Lung (tissue), 11 donors: ENCODE measurements at regions not wholly inside any gene's neighbourhood (a gene's known extent, or its start where the extent isn't known, plus 50 kb on each side); places are given as distances from the start of the nearest gene placed in this dataset.
"Not testable (repeated sequence)": the region's sequence is repeated elsewhere in the genome, so short reads cannot be mapped to it uniquely, and the experiment has no call there.

Experiments
- ATAC-seq: fragments of 200-7000 bp; cut with Tn5 transposase; one replicate; pipeline ENCODE4 v1.9.1; 2020; ENCODE audit warnings: moderate number of reproducible peaks; ENCODE audit not compliant: insufficient read depth, low FRiP score
- DNase-seq, 3 donors: peaks; one replicate each; pipeline ENCODE4 v3.0.0-alpha.2; 2013 to 2017
- H3K27ac ChIP-seq, 2 donors: one replicate each; pipeline ENCODE4 v1.5.1; 2013; ENCODE audit warnings: mild to moderate bottlenecking in 2 of 2, moderate library complexity in 2 of 2, control low read depth in 1 of 2, inconsistent platforms in 1 of 2, low read depth in 1 of 2, low read length in 1 of 2
- H3K27me3 ChIP-seq, 3 donors: one replicate each; pipeline ENCODE4 v1.5.1; 2013; ENCODE audit warnings: low read length in 2 of 3; ENCODE audit not compliant: control insufficient read depth in 3 of 3, insufficient read depth in 3 of 3
- H3K36me3 ChIP-seq, 4 donors: one replicate each; pipeline ENCODE4 v1.5.1; 2013; ENCODE audit warnings: low read length in 4 of 4, mild to moderate bottlenecking in 1 of 4, moderate library complexity in 1 of 4; ENCODE audit not compliant: control insufficient read depth in 4 of 4, insufficient read depth in 4 of 4
- H3K4me1 ChIP-seq, 5 donors: one replicate each; pipeline ENCODE4 v1.5.1; 2013; ENCODE audit warnings: low read length in 5 of 5, mild to moderate bottlenecking in 2 of 5, moderate library complexity in 1 of 5; ENCODE audit not compliant: control insufficient read depth in 5 of 5, insufficient read depth in 5 of 5
- H3K4me3 ChIP-seq: one replicate; pipeline ENCODE4 v1.5.1; 2013; ENCODE audit warnings: mild to moderate bottlenecking, control low read depth, moderate library complexity
- H3K9ac ChIP-seq, 2 donors: one replicate each; pipeline ENCODE4 v1.5.1; 2013; ENCODE audit warnings: low read length in 2 of 2, control low read depth in 1 of 2; ENCODE audit not compliant: insufficient read depth in 1 of 2
- H3K9me3 ChIP-seq, 4 donors: one replicate each; pipeline ENCODE4 v1.5.1; 2013; ENCODE audit warnings: low read length in 3 of 4, mild to moderate bottlenecking in 1 of 4, moderate library complexity in 1 of 4; ENCODE audit not compliant: control insufficient read depth in 4 of 4, insufficient read depth in 3 of 4
- CTCF ChIP-seq: IDR thresholded peaks from 2 replicates; pipeline ENCODE4 v1.5.1; 2012; ENCODE audit warnings: mild to moderate bottlenecking; ENCODE audit errors: control extremely low read depth, extremely low read depth
- WGBS, 2 donors: extraction: QIAGEN DNeasy Blood & Tissue Kit; methylation state at CpG; one replicate each; pipeline ENCODE4 v1.1.7; 2013; 5-methylcytosine and 5-hydroxymethylcytosine counted together
- donor health status: control.
- donor health status: control.
- donor health status: Bipolar disorder and iron deficiency.
- donor health status: healthy.
- donor health status: DM: yes; HTN: yes; CAD: no.

- H3K27ac ChIP-seq = no peak overlapping the region
- ATAC-seq = no peak
- 74 to 92% methylated on average over 1 of the region's 1 CpG for WGBS, 2 donors
- H3K36me3 ChIP-seq = no peaks in the 10 kb centered on the region
- H3K9ac ChIP-seq = no peak overlapping the region
- no peaks in the 10 kb centered on the region for H3K9me3 ChIP-seq
- no peak for TF ChIP-seq CTCF
- no peaks in the 10 kb centered on the region for H3K27me3 ChIP-seq
- no peak overlapping the region for H3K4me3 ChIP-seq
- peaks cover 0 to 2% (median 0%) of the 10 kb centered on the region in 5 donors for H3K4me1 ChIP-seq
- no peak for DNase-seq
Observed at GRCh38 chr1:100661176-100661575, 58.4 kb upstream of the VCAM1 start.

- not testable (repeated sequence) for H3K27ac ChIP-seq, H3K4me1 ChIP-seq, H3K27me3 ChIP-seq, H3K36me3 ChIP-seq, H3K9me3 ChIP-seq, H3K9ac ChIP-seq, DNase-seq, H3K4me3 ChIP-seq, ATAC-seq
- WGBS, 2 donors = 78 to 83% methylated on average over 7 of the region's 7 CpGs
Observed at GRCh38 chr1:100668494-100668893, 51.0 kb upstream of the VCAM1 start.
